ENCODE measurements at regions not wholly inside any gene's neighbourhood (a gene's known extent, or its start where the extent isn't known, plus 50 kb on each side); places are given as distances from the start of the nearest gene placed in this dataset.
A peak's percentile ranks its signal among the peaks of the same experiment; 100 is the strongest.

DNA sequence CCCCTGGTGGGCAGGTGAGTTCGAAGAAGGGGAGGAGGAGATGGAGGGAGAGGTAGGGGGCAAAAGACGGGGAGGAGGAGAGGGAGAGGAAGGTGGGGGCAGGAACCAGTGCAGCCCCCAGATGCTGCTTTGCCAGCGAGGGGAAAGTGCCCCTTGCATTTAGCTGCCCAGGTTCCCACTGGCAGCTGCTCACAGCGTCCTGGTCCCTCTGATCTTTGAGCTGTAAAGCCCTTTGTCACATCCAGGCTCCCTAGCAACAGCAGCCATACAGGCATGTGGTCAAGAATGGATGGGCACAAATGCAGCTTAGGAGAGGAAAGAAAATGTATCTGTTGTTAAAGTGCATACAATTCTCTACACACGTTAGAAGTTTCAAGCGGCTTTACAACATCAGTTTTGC lies 160.9 kb downstream of the CD83 start:
- Histone ChIP-seq H4K20me1 (ENCODE audit: insufficient read depth, low read length) (no peaks in the 10 kb centered on the region), H3K9me2 (ENCODE audit: insufficient read depth, low read length) (no peaks in the 10 kb centered on the region), H2AFZ (ENCODE audit: low read length) (peak overlapping the region; percentile 46; the same call in 1 of the 2 replicates), H3K4me2 (ENCODE audit: low read length) (peak overlapping the region; percentile 66), H3K9me3 (ENCODE audit: low read length) (peaks cover under 1% of the 10 kb centered on the region; the same call in 1 of the 2 replicates), H3K4me3 (ENCODE audit: low read depth, low read length, poor library complexity, severe bottlenecking) (no peak overlapping the region), H3K4me1 (ENCODE audit: insufficient read depth, low read length, poor library complexity, severe bottlenecking) (peaks cover 60% of the 10 kb centered on the region), H3K27ac (ENCODE audit: low read depth, low read length, poor library complexity, severe bottlenecking) (peak overlapping the region; percentile 95), H3K36me3 (ENCODE audit: insufficient read depth, low read length) (no peaks in the 10 kb centered on the region), H3K79me2 (ENCODE audit: insufficient read depth, low read depth, low read length) (no peaks in the 10 kb centered on the region)
- ChIA-PET CTCF (ENCODE audit: unreplicated experiment) (interaction anchor here (1.1 to 2.1 kb wide), 2 partner anchors 9 to 11 kb away, joined by 3 to 6 read pairs; no protein-coding TSS in a partner anchor), POLR2A (interaction anchor here (0.8 to 2.4 kb wide), 9 partner anchors 9 to 63 kb away, joined by 3 to 8 read pairs (median 5); no protein-coding TSS in a partner anchor)
- intact Hi-C loops (cut with micrococcal nuclease; ENCODE audit: unreplicated experiment): loop anchor here (5.0 kb wide), 1 partner anchor 51 kb away; no protein-coding TSS in a partner anchor
- peak; percentile 45 for DNase-seq (ENCODE audit: low spot score)
- no TSS peak for BruUV-seq (replicated peaks)
- no peak for TF ChIP-seq EZH2phosphoT487 (IDR thresholded peaks at IDR 0.05; ENCODE audit: borderline replicate concordance, low read depth, low read length)
- TF ChIP-seq, protein P1, sequence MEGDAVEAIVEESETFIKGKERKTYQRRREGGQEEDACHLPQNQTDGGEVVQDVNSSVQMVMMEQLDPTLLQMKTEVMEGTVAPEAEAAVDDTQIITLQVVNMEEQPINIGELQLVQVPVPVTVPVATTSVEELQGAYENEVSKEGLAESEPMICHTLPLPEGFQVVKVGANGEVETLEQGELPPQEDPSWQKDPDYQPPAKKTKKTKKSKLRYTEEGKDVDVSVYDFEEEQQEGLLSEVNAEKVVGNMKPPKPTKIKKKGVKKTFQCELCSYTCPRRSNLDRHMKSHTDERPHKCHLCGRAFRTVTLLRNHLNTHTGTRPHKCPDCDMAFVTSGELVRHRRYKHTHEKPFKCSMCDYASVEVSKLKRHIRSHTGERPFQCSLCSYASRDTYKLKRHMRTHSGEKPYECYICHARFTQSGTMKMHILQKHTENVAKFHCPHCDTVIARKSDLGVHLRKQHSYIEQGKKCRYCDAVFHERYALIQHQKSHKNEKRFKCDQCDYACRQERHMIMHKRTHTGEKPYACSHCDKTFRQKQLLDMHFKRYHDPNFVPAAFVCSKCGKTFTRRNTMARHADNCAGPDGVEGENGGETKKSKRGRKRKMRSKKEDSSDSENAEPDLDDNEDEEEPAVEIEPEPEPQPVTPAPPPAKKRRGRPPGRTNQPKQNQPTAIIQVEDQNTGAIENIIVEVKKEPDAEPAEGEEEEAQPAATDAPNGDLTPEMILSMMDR (conservative IDR thresholded peaks at IDR 0.05; ENCODE audit: low read length): no peak

DNA sequence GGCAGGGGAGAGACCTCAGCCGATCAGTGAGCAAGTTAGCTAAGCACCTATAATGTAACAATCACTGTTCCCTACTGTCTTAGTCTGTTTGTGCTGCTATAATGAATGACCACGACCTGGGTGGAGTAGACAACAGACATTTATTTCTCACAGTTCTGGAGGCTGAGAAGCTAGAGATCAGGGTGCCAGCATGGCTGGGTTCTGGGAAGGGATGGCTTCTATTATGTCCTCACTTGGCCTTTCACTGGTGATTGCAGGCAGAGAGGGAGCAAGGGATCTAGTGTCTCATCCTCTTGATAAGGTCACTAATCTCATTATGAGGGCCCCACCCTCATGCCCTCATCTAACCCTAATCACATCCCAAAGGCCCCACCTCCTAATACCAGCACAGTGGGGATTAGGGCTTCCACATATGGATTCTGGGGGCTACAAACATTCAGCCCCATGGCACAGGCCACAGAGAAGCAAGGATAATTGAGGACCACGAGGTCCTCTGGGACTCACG lies 162.5 kb downstream of the CD83 start:
- no TSS peak for BruUV-seq (replicated peaks)
- Histone ChIP-seq H3K9me2 (ENCODE audit: insufficient read depth, low read length) (no peaks in the 10 kb centered on the region), H2AFZ (ENCODE audit: low read length) (no peak overlapping the region; the same call in 1 of the 2 replicates), H3K79me2 (ENCODE audit: insufficient read depth, low read depth, low read length) (no peaks in the 10 kb centered on the region), H3K4me1 (ENCODE audit: insufficient read depth, low read length, poor library complexity, severe bottlenecking) (peaks cover 50% of the 10 kb centered on the region), H3K36me3 (ENCODE audit: insufficient read depth, low read length) (no peaks in the 10 kb centered on the region), H3K9me3 (ENCODE audit: low read length) (no peaks in the 10 kb centered on the region; the same call in 1 of the 2 replicates), H3K4me3 (ENCODE audit: low read depth, low read length, poor library complexity, severe bottlenecking) (no peak overlapping the region), H3K27ac (ENCODE audit: low read depth, low read length, poor library complexity, severe bottlenecking) (no peak overlapping the region), H3K4me2 (ENCODE audit: low read length) (no peak overlapping the region), H4K20me1 (ENCODE audit: insufficient read depth, low read length) (no peaks in the 10 kb centered on the region)
- POLR2A ChIA-PET: interaction anchor here (0.5 to 1.6 kb wide), 3 partner anchors 15 to 58 kb away, joined by 3 to 5 read pairs (median 3); no protein-coding TSS in a partner anchor
- CTCF ChIA-PET (ENCODE audit: unreplicated experiment): no interaction called here
- intact Hi-C loops (cut with micrococcal nuclease; ENCODE audit: unreplicated experiment): loop anchor here (1.0 kb wide), 1 partner anchor 69 kb away; no protein-coding TSS in a partner anchor
- TF ChIP-seq, protein P1 (conservative IDR thresholded peaks at IDR 0.05; ENCODE audit: low read length): no peak
- TF ChIP-seq EZH2phosphoT487 (IDR thresholded peaks at IDR 0.05; ENCODE audit: borderline replicate concordance, low read depth, low read length): no peak
- DNase-seq (ENCODE audit: low spot score): no peak

DNA sequence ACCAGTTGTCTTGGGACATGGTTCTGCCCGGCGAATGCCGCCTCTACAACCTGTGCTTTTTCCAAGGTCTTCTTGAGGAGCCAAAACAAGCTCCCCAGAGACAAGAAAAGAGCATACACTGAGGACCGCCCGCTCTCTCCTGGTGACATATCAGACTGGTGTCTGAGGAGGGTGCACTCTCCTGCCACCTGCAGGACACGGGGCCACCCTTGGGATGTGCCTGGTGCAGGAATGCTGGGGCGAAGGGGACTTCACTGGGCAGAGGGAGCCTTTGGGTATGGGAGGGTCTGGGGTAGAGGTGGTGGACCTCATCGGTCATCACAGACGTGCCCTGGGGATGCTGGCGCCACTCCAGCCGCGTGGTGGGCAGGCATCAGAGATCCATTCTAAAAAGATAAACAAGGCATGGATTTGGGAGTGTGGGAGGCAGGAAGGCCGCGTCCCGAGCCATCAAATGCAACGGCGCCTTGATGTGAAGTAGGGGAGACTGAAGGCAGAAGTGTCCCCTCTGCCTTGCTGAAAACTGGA lies 163.3 kb downstream of the CD83 start:
- Histone ChIP-seq H3K27ac (ENCODE audit: low read depth, low read length, poor library complexity, severe bottlenecking) (no peak overlapping the region), H3K4me1 (ENCODE audit: insufficient read depth, low read length, poor library complexity, severe bottlenecking) (peaks cover 42% of the 10 kb centered on the region), H3K9me2 (ENCODE audit: insufficient read depth, low read length) (no peaks in the 10 kb centered on the region), H3K9me3 (ENCODE audit: low read length) (no peaks in the 10 kb centered on the region; the same call in 1 of the 2 replicates), H3K4me3 (ENCODE audit: low read depth, low read length, poor library complexity, severe bottlenecking) (no peak overlapping the region), H3K36me3 (ENCODE audit: insufficient read depth, low read length) (no peaks in the 10 kb centered on the region), H4K20me1 (ENCODE audit: insufficient read depth, low read length) (no peaks in the 10 kb centered on the region), H3K79me2 (ENCODE audit: insufficient read depth, low read depth, low read length) (no peaks in the 10 kb centered on the region), H2AFZ (ENCODE audit: low read length) (no peak overlapping the region), H3K4me2 (ENCODE audit: low read length) (no peak overlapping the region)
- TF ChIP-seq, protein P1 (conservative IDR thresholded peaks at IDR 0.05; ENCODE audit: low read length): peak; percentile 67
- TF ChIP-seq EZH2phosphoT487 (IDR thresholded peaks at IDR 0.05; ENCODE audit: borderline replicate concordance, low read depth, low read length): no peak
- no TSS peak for BruUV-seq (replicated peaks)
- peak; percentile 34 for DNase-seq (ENCODE audit: low spot score)
- ChIA-PET POLR2A (interaction anchor here (0.5 to 1.0 kb wide), 3 partner anchors 11 to 59 kb away, joined by 3 read pairs; no protein-coding TSS in a partner anchor), CTCF (ENCODE audit: unreplicated experiment) (no interaction called here)
- intact Hi-C loops (cut with micrococcal nuclease; ENCODE audit: unreplicated experiment): loop anchor here (1.0 kb wide), 1 partner anchor 70 kb away; no protein-coding TSS in a partner anchor
